K562 (cell line): ENCODE measurements at regions not wholly inside any gene's neighbourhood (a gene's known extent, or its start where the extent isn't known, plus 50 kb on each side); places are given as distances from the start of the nearest gene placed in this dataset.

Experiments
- ATAC-seq: fragments of 200-7000 bp; cut with Tn5 transposase; 3 replicates; pipeline ENCODE4 v1.9.1; 2020; ENCODE audit warnings: moderate library complexity
- BruUV-seq: library from RNA; stranded (reverse); fragments of 400-500 nt; replicated peaks from 2 replicates; lab custom pipeline; 2021; lab: Mats Ljungman, UMichigan
- CTCF ChIA-PET: fragments of 300-600 bp; formaldehyde crosslinking; extraction: SDS; loops from one replicate; lab custom pipeline; 2021; ENCODE audit warnings: low intra/inter-chr PET ratio; lab: Yijun Ruan, JAX
- POLR2A ChIA-PET: fragments of 300-600, 350-650 bp; sonication (Branson Sonifier 250); formaldehyde crosslinking; extraction: SDS; loops from one replicate; lab custom pipeline; 2021; ENCODE audit warnings: antibody characterized with exemption, inconsistent platforms; lab: Yijun Ruan, JAX
- DNase-seq, 4 experiments: peaks; one replicate each; pipeline versions ENCODE4 v3.0.0 to v3.0.0-alpha.2; 2011 to 2018; ENCODE audit warnings: low spot score in 3 of 4, mixed read lengths in 3 of 4; ENCODE audit errors: extremely low read depth in 1 of 4
- FAIRE-seq: peaks from 2 replicates; lab custom pipeline; 2011; peaks lifted over from hg19 to GRCh38; lab: Jason Lieb, UNC
- H2AFZ ChIP-seq: 2 replicates; pipeline ENCODE4 v1.6.0; 2011; ENCODE audit warnings: low read depth, low read length, control low read depth, inconsistent platforms
- H3K27ac ChIP-seq: fragments of 200-600 bp; 3 replicates; pipeline ENCODE4 v1.8.0; 2011; ENCODE audit warnings: low read depth, mild to moderate bottlenecking, control low read depth, inconsistent platforms, low read length, moderate library complexity, mixed read lengths; ENCODE audit errors: extremely low read depth
- H3K27me3 ChIP-seq, 2 experiments: fragments of 300-600 bp in 1 of 2; 2 replicates in 1 of 2; 3 replicates in 1 of 2; pipeline versions ENCODE4 v1.6.0 to v1.8.0; 2011; ENCODE audit warnings: inconsistent platforms in 2 of 2, low read length in 2 of 2, mild to moderate bottlenecking in 1 of 2, mixed read lengths in 1 of 2, moderate library complexity in 1 of 2; ENCODE audit not compliant: control insufficient read depth in 2 of 2, insufficient read depth in 2 of 2
- H3K36me3 ChIP-seq: fragments of 300-600 bp; 3 replicates; pipeline ENCODE4 v1.8.0; 2011; ENCODE audit warnings: mild to moderate bottlenecking, low read length, inconsistent platforms; ENCODE audit not compliant: control insufficient read depth, insufficient read depth
- H3K4me1 ChIP-seq, 2 experiments: fragments of 200-600 bp in 1 of 2; replicated peaks in 1 of 2; 2 replicates in 1 of 2; 3 replicates in 1 of 2; pipeline versions ENCODE4 v1.5.1 to v1.8.0; 2011; ENCODE audit warnings: inconsistent platforms in 2 of 2, low read length in 2 of 2, mild to moderate bottlenecking in 1 of 2, mixed read lengths in 1 of 2, moderate library complexity in 1 of 2; ENCODE audit not compliant: control insufficient read depth in 2 of 2, insufficient read depth in 2 of 2
- H3K4me2 ChIP-seq: 2 replicates; pipeline ENCODE4 v1.6.1; 2011; ENCODE audit warnings: low read length, control low read depth, inconsistent platforms, mixed read lengths; ENCODE audit not compliant: insufficient read depth
- H3K4me3 ChIP-seq: fragments of 200-600 bp; sonication (generic), shearing (Covaris generic); 2 replicates; pipeline ENCODE4 v1.5.1; 2016; ENCODE audit warnings: control low read depth, inconsistent platforms
- H3K79me2 ChIP-seq: fragments of 200-600 bp; 3 replicates; pipeline ENCODE4 v1.8.0; 2011; ENCODE audit warnings: low read length, inconsistent platforms; ENCODE audit not compliant: control insufficient read depth, insufficient read depth
- H3K9ac ChIP-seq, 2 experiments: 2 replicates each; pipeline versions ENCODE4 v1.6.0 to v1.6.1; 2011; ENCODE audit warnings: low read depth in 2 of 2, low read length in 2 of 2, control low read depth in 1 of 2, inconsistent platforms in 1 of 2, mild to moderate bottlenecking in 1 of 2, mixed read lengths in 1 of 2; ENCODE audit not compliant: insufficient read depth in 1 of 2
- H3K9me1 ChIP-seq: one replicate; pipeline ENCODE4 v1.6.0; 2011; ENCODE audit warnings: inconsistent platforms, mild to moderate bottlenecking, low read length, moderate library complexity; ENCODE audit not compliant: control insufficient read depth, insufficient read depth
- H3K9me3 ChIP-seq: replicated peaks from 2 replicates; pipeline ENCODE4 v1.5.1; 2011; ENCODE audit warnings: low read depth, low read length, inconsistent platforms; ENCODE audit not compliant: control insufficient read depth, insufficient read depth
- H4K20me1 ChIP-seq: replicated peaks from 2 replicates; pipeline ENCODE4 v1.6.1; 2011; ENCODE audit warnings: low read length, inconsistent platforms, mixed read lengths; ENCODE audit not compliant: control insufficient read depth, insufficient read depth
- ETV1 ChIP-seq: fragments of 450-650 bp; conservative IDR thresholded peaks from 2 replicates; pipeline ENCODE4 v1.6.1; 2016; ENCODE audit warnings: missing genetic modification characterization, control low read depth, low read depth, missing compliant biosample characterization
- MEF2A ChIP-seq: IDR thresholded peaks from 2 replicates; pipeline ENCODE4 v1.6.1; 2011; ENCODE audit warnings: low read depth, mild to moderate bottlenecking, low read length, moderate library complexity; ENCODE audit not compliant: control insufficient read depth
- SMARCE1 ChIP-seq: fragments of 450-650 bp; IDR thresholded peaks from 2 replicates; pipeline ENCODE4 v1.7.1; 2016; ENCODE audit warnings: mild to moderate bottlenecking
- ZKSCAN3 ChIP-seq: fragments of 250-450 bp; sonication (Bioruptor Pico); IDR thresholded peaks from 2 replicates; pipeline ENCODE4 v1.4.0; 2020
- in situ Hi-C: fragments of 300-500 bp; cut with MboI; formaldehyde crosslinking; loops from 4 replicates; pipeline ENCODE4 v1.15.0; 2018; ENCODE audit warnings: inconsistent platforms, mixed read lengths
- intact Hi-C: fragments of 100-400 bp; cut with micrococcal nuclease; formaldehyde crosslinking; loops from 2 replicates; pipeline ENCODE4 v1.14.2; 2022
- TF ChIP-seq, protein P1 (sequence below): fragments of 450-650 bp; IDR thresholded peaks from 2 replicates; pipeline ENCODE4 v1.6.1; 2016; ENCODE audit warnings: mild to moderate bottlenecking, moderate library complexity

DNA sequence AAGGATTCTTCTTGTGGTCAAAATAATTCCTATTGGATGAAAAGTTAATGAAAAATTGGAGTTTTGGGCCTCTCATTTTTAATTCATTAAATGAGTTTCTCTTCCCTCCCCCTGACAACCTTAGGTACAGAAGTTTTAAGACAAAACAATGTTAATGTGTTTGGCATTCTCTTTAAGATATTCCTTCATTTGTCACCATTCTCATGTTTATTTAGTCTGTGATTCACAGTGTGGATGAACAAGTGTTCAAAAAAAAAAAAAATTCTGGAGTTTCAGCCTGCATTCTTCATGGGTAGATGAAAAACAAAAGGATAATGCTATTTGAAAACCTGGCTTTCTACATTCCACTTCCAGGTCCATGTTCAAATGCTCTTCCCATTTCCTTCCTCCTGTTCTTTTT is 172.6 kb upstream of the LUZP2 start:
- no peak for FAIRE-seq
- no peak for ATAC-seq
- no peak overlapping the region for H3K4me3 ChIP-seq
- H3K79me2 ChIP-seq: no peaks in the 10 kb centered on the region
- no peaks in the 10 kb centered on the region for H4K20me1 ChIP-seq
- H3K4me1 ChIP-seq: no peaks in the 10 kb centered on the region
- TF ChIP-seq MEF2A: no peak
- TF ChIP-seq, protein P1, sequence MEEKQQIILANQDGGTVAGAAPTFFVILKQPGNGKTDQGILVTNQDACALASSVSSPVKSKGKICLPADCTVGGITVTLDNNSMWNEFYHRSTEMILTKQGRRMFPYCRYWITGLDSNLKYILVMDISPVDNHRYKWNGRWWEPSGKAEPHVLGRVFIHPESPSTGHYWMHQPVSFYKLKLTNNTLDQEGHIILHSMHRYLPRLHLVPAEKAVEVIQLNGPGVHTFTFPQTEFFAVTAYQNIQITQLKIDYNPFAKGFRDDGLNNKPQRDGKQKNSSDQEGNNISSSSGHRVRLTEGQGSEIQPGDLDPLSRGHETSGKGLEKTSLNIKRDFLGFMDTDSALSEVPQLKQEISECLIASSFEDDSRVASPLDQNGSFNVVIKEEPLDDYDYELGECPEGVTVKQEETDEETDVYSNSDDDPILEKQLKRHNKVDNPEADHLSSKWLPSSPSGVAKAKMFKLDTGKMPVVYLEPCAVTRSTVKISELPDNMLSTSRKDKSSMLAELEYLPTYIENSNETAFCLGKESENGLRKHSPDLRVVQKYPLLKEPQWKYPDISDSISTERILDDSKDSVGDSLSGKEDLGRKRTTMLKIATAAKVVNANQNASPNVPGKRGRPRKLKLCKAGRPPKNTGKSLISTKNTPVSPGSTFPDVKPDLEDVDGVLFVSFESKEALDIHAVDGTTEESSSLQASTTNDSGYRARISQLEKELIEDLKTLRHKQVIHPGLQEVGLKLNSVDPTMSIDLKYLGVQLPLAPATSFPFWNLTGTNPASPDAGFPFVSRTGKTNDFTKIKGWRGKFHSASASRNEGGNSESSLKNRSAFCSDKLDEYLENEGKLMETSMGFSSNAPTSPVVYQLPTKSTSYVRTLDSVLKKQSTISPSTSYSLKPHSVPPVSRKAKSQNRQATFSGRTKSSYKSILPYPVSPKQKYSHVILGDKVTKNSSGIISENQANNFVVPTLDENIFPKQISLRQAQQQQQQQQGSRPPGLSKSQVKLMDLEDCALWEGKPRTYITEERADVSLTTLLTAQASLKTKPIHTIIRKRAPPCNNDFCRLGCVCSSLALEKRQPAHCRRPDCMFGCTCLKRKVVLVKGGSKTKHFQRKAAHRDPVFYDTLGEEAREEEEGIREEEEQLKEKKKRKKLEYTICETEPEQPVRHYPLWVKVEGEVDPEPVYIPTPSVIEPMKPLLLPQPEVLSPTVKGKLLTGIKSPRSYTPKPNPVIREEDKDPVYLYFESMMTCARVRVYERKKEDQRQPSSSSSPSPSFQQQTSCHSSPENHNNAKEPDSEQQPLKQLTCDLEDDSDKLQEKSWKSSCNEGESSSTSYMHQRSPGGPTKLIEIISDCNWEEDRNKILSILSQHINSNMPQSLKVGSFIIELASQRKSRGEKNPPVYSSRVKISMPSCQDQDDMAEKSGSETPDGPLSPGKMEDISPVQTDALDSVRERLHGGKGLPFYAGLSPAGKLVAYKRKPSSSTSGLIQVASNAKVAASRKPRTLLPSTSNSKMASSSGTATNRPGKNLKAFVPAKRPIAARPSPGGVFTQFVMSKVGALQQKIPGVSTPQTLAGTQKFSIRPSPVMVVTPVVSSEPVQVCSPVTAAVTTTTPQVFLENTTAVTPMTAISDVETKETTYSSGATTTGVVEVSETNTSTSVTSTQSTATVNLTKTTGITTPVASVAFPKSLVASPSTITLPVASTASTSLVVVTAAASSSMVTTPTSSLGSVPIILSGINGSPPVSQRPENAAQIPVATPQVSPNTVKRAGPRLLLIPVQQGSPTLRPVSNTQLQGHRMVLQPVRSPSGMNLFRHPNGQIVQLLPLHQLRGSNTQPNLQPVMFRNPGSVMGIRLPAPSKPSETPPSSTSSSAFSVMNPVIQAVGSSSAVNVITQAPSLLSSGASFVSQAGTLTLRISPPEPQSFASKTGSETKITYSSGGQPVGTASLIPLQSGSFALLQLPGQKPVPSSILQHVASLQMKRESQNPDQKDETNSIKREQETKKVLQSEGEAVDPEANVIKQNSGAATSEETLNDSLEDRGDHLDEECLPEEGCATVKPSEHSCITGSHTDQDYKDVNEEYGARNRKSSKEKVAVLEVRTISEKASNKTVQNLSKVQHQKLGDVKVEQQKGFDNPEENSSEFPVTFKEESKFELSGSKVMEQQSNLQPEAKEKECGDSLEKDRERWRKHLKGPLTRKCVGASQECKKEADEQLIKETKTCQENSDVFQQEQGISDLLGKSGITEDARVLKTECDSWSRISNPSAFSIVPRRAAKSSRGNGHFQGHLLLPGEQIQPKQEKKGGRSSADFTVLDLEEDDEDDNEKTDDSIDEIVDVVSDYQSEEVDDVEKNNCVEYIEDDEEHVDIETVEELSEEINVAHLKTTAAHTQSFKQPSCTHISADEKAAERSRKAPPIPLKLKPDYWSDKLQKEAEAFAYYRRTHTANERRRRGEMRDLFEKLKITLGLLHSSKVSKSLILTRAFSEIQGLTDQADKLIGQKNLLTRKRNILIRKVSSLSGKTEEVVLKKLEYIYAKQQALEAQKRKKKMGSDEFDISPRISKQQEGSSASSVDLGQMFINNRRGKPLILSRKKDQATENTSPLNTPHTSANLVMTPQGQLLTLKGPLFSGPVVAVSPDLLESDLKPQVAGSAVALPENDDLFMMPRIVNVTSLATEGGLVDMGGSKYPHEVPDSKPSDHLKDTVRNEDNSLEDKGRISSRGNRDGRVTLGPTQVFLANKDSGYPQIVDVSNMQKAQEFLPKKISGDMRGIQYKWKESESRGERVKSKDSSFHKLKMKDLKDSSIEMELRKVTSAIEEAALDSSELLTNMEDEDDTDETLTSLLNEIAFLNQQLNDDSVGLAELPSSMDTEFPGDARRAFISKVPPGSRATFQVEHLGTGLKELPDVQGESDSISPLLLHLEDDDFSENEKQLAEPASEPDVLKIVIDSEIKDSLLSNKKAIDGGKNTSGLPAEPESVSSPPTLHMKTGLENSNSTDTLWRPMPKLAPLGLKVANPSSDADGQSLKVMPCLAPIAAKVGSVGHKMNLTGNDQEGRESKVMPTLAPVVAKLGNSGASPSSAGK: no peak
- no peak for TF ChIP-seq SMARCE1
- no peak for TF ChIP-seq ETV1 (tag)
- TF ChIP-seq ZKSCAN3 (CRISPR knock-in tag): no peak
- BruUV-seq: no TSS peak
- no peaks in the 10 kb centered on the region for H3K9me1 ChIP-seq
- ChIA-PET CTCF (interaction anchor here (0.6 kb wide), 1 partner anchor 47 kb away, joined by 3 read pairs; no protein-coding TSS in a partner anchor), POLR2A (no interaction called here)
- H3K27ac ChIP-seq: no peak overlapping the region
- no peaks in the 10 kb centered on the region for H3K27me3 ChIP-seq
- H3K36me3 ChIP-seq: no peaks in the 10 kb centered on the region
- peaks cover 3% of the 10 kb centered on the region; the same call in 1 of the 2 replicates for H3K9me3 ChIP-seq
- no peak overlapping the region for H2AFZ ChIP-seq
- DNase-seq: no peak
- H3K4me2 ChIP-seq: no peak overlapping the region
- no peak overlapping the region for H3K9ac ChIP-seq
- in situ Hi-C loops (no loop called here), intact Hi-C loops (no loop called here)
